GM23248 (cell line): ENCODE measurements at regions not wholly inside any gene's neighbourhood (a gene's known extent, or its start where the extent isn't known, plus 50 kb on each side); places are given as distances from the start of the nearest gene placed in this dataset.

Experiments
- EZH2 ChIP-seq: fragments of 200-600 bp; sonication (generic); IDR thresholded peaks from 2 replicates; pipeline ENCODE4 v1.6.1; 2018; ENCODE audit warnings: antibody characterized with exemption, mild to moderate bottlenecking; ENCODE audit not compliant: insufficient read depth, poor library complexity, severe bottlenecking
- EZH2phosphoT487 ChIP-seq: fragments of 200-600 bp; sonication (generic); IDR thresholded peaks from 2 replicates; pipeline ENCODE4 v1.6.1; 2018; ENCODE audit warnings: antibody characterized with exemption, moderate library complexity, mild to moderate bottlenecking, low read depth; ENCODE audit not compliant: insufficient read depth

- TF ChIP-seq EZH2phosphoT487 (no peak), EZH2 (no peak)
Measured at GRCh38 chr6:150749091-150749670, 116.3 kb upstream of the MTHFD1L start.
